Astrocyte (in vitro differentiated cells and primary cell): ENCODE measurements at regions not wholly inside any gene's neighbourhood (a gene's known extent, or its start where the extent isn't known, plus 50 kb on each side); places are given as distances from the start of the nearest gene placed in this dataset.
A peak's percentile ranks its signal among the peaks of the same experiment; 100 is the strongest.

Experiments
- DNase-seq: peaks from one replicate; pipeline ENCODE4 v3.0.0-alpha.2; 2010; ENCODE audit warnings: low read depth
- FAIRE-seq: peaks from 2 replicates; lab custom pipeline; 2011; peaks lifted over from hg19 to GRCh38; lab: Jason Lieb, UNC
- H2AFZ ChIP-seq: 2 replicates; pipeline ENCODE4 v1.6.0; 2012; ENCODE audit warnings: low read depth, low read length, inconsistent platforms
- H3K27ac ChIP-seq: 2 replicates; pipeline ENCODE4 v1.5.1; 2011; ENCODE audit warnings: low read depth, low read length, inconsistent platforms
- H3K27me3 ChIP-seq: 2 replicates; pipeline ENCODE4 v1.6.0; 2011; ENCODE audit warnings: low read length, inconsistent platforms; ENCODE audit not compliant: insufficient read depth
- H3K36me3 ChIP-seq: 2 replicates; pipeline ENCODE4 v1.5.1; 2011; ENCODE audit warnings: low read length, inconsistent platforms; ENCODE audit not compliant: insufficient read depth
- H3K4me1 ChIP-seq: 2 replicates; pipeline ENCODE4 v1.5.1; 2011; ENCODE audit warnings: low read length, inconsistent platforms; ENCODE audit not compliant: insufficient read depth
- H3K4me2 ChIP-seq: 2 replicates; pipeline ENCODE4 v1.6.0; 2012; ENCODE audit warnings: low read length, inconsistent platforms
- H3K4me3 ChIP-seq: 2 replicates; pipeline ENCODE4 v1.5.1; 2011; ENCODE audit warnings: low read depth, mild to moderate bottlenecking, low read length, inconsistent platforms; ENCODE audit not compliant: insufficient read depth
- H3K79me2 ChIP-seq: 2 replicates; pipeline ENCODE4 v1.6.0; 2012; ENCODE audit warnings: mild to moderate bottlenecking, low read length, inconsistent platforms; ENCODE audit not compliant: insufficient read depth
- H3K9ac ChIP-seq: 2 replicates; pipeline ENCODE4 v1.6.0; 2012; ENCODE audit warnings: mild to moderate bottlenecking, low read length, inconsistent platforms
- H3K9me3 ChIP-seq: 2 replicates; pipeline ENCODE4 v1.5.1; 2012; ENCODE audit warnings: low read depth, mild to moderate bottlenecking, low read length, inconsistent platforms; ENCODE audit not compliant: insufficient read depth
- H4K20me1 ChIP-seq: 2 replicates; pipeline ENCODE4 v1.6.0; 2012; ENCODE audit warnings: low read length, inconsistent platforms; ENCODE audit not compliant: insufficient read depth
- H3K27ac Mint-ChIP-seq: one replicate; pipeline ENCODE4 v1.8.0; 2021; ENCODE audit warnings: mild to moderate bottlenecking, mixed read lengths; ENCODE audit not compliant: unreplicated experiment
- H3K27me3 Mint-ChIP-seq: one replicate; pipeline ENCODE4 v1.8.0; 2021; ENCODE audit warnings: low read depth, mixed read lengths; ENCODE audit not compliant: unreplicated experiment
- H3K36me3 Mint-ChIP-seq: one replicate; pipeline ENCODE4 v1.8.0; 2021; ENCODE audit warnings: low read depth, mixed read lengths; ENCODE audit not compliant: unreplicated experiment
- H3K4me1 Mint-ChIP-seq: one replicate; pipeline ENCODE4 v1.8.0; 2021; ENCODE audit warnings: low read depth, mixed read lengths; ENCODE audit not compliant: unreplicated experiment
- H3K4me3 Mint-ChIP-seq: one replicate; pipeline ENCODE4 v1.8.0; 2021; ENCODE audit warnings: mild to moderate bottlenecking, moderate library complexity, mixed read lengths; ENCODE audit not compliant: unreplicated experiment
- H3K9me3 Mint-ChIP-seq: one replicate; pipeline ENCODE4 v1.8.0; 2021; ENCODE audit warnings: mild to moderate bottlenecking, mixed read lengths; ENCODE audit not compliant: unreplicated experiment
- EZH2 ChIP-seq: IDR thresholded peaks from 2 replicates; pipeline ENCODE4 v1.6.1; 2012; ENCODE audit warnings: mild to moderate bottlenecking, low read length, inconsistent platforms; ENCODE audit not compliant: insufficient read depth
- TF ChIP-seq, protein P1 (sequence below): IDR thresholded peaks from 2 replicates; pipeline ENCODE4 v1.5.1; 2011; ENCODE audit warnings: low read depth, mild to moderate bottlenecking, inconsistent platforms, low read length, moderate library complexity; ENCODE audit not compliant: insufficient read depth

GRCh38 chr2:18373081-18373480 lies 187.4 kb downstream of the RDH14 start:
- FAIRE-seq, result no peak
- Histone ChIP-seq H3K9me3 (no peaks in the 10 kb centered on the region), H3K4me3 (no peak overlapping the region), H3K4me1 (peaks cover 18% of the 10 kb centered on the region), H3K4me2 (no peak overlapping the region), H3K36me3 (no peaks in the 10 kb centered on the region), H3K27ac (no peak overlapping the region), H2AFZ (no peak overlapping the region), H4K20me1 (no peaks in the 10 kb centered on the region), H3K27me3 (no peaks in the 10 kb centered on the region), H3K79me2 (no peaks in the 10 kb centered on the region), H3K9ac (no peak overlapping the region)
- Mint-ChIP-seq H3K4me3 (no peak overlapping the region), H3K27me3 (no peaks in the 10 kb centered on the region), H3K4me1 (peaks cover 13% of the 10 kb centered on the region), H3K36me3 (no peaks in the 10 kb centered on the region), H3K9me3 (no peaks in the 10 kb centered on the region), H3K27ac (no peak overlapping the region)
- no peak for TF ChIP-seq EZH2
- TF ChIP-seq, protein P1, sequence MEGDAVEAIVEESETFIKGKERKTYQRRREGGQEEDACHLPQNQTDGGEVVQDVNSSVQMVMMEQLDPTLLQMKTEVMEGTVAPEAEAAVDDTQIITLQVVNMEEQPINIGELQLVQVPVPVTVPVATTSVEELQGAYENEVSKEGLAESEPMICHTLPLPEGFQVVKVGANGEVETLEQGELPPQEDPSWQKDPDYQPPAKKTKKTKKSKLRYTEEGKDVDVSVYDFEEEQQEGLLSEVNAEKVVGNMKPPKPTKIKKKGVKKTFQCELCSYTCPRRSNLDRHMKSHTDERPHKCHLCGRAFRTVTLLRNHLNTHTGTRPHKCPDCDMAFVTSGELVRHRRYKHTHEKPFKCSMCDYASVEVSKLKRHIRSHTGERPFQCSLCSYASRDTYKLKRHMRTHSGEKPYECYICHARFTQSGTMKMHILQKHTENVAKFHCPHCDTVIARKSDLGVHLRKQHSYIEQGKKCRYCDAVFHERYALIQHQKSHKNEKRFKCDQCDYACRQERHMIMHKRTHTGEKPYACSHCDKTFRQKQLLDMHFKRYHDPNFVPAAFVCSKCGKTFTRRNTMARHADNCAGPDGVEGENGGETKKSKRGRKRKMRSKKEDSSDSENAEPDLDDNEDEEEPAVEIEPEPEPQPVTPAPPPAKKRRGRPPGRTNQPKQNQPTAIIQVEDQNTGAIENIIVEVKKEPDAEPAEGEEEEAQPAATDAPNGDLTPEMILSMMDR, result no peak
- no peak for DNase-seq

DNA sequence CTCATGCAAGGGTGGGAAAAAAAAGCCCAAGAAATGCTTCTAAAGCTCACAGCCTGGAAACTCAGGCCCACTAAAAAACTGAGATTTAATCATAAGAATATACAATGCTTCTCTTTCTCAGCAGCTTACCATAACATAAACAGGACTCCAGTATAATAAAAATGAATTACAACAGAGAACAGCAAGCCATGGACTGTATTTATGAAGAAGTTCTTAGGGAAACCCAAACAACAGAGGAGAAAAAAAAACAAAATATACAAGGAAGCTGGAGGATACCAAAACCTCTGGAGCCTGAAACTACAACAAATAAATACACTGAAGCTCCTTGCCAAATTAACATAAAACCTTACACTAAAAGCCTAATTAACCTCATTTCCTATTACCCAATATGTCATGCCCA lies 187.8 kb downstream of the RDH14 start:
- Histone ChIP-seq H4K20me1 (no peaks in the 10 kb centered on the region), H2AFZ (no peak overlapping the region), H3K27ac (no peak overlapping the region), H3K79me2 (no peaks in the 10 kb centered on the region), H3K9ac (no peak overlapping the region), H3K4me1 (peaks cover 18% of the 10 kb centered on the region), H3K4me3 (no peak overlapping the region), H3K9me3 (no peaks in the 10 kb centered on the region), H3K4me2 (no peak overlapping the region), H3K27me3 (no peaks in the 10 kb centered on the region), H3K36me3 (no peaks in the 10 kb centered on the region)
- Mint-ChIP-seq H3K9me3 (no peaks in the 10 kb centered on the region), H3K4me1 (peaks cover 13% of the 10 kb centered on the region), H3K4me3 (no peak overlapping the region), H3K27ac (no peak overlapping the region), H3K27me3 (no peaks in the 10 kb centered on the region), H3K36me3 (no peaks in the 10 kb centered on the region)
- no peak for DNase-seq
- no peak for FAIRE-seq
- TF ChIP-seq, protein P1, result no peak
- no peak for TF ChIP-seq EZH2

- TF ChIP-seq EZH2, result no peak
- TF ChIP-seq, protein P1, result no peak
- Histone ChIP-seq H3K4me2 (peak overlapping the region; percentile 50), H3K27ac (no peak overlapping the region), H3K36me3 (no peaks in the 10 kb centered on the region), H3K27me3 (no peaks in the 10 kb centered on the region), H3K9ac (no peak overlapping the region), H3K9me3 (no peaks in the 10 kb centered on the region), H3K4me1 (peaks cover 18% of the 10 kb centered on the region), H3K4me3 (no peak overlapping the region), H4K20me1 (no peaks in the 10 kb centered on the region), H2AFZ (no peak overlapping the region), H3K79me2 (no peaks in the 10 kb centered on the region)
- Mint-ChIP-seq H3K9me3 (no peaks in the 10 kb centered on the region), H3K4me1 (peaks cover 13% of the 10 kb centered on the region), H3K36me3 (no peaks in the 10 kb centered on the region), H3K4me3 (no peak overlapping the region), H3K27me3 (no peaks in the 10 kb centered on the region), H3K27ac (no peak overlapping the region)
- peak; percentile 88 for DNase-seq
- FAIRE-seq, result no peak
Measured at GRCh38 chr2:18369760-18370159, 190.7 kb downstream of the RDH14 start.
